ENCODE measurements at regions not wholly inside any gene's neighbourhood (a gene's known extent, or its start where the extent isn't known, plus 50 kb on each side); places are given as distances from the start of the nearest gene placed in this dataset.

DNA sequence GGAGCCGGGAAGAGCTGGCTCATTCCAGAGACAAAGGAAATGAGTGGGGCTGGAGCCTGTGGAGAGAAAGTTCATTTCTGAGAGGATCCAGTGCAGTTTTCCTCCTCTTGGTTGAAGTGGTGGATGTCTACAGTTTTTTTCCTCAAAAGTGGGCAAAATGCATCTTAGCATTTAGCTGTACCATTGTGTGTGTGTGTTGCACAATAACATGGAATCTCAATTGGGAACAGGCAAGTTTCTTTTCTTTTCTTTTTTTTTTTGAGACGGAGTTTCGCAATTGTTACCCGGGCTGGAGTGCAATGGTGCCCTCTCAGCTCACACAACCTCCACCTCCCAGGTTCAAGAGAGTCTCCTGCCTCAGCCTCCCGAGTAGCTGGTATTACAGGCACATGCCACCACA is 101.5 kb upstream of the UBE2E1 start:
- TF ChIP-seq CTCF (IDR thresholded peaks at IDR 0.05): no peak
- Histone ChIP-seq H3K27ac (no peak overlapping the region), H3K36me3 (no peaks in the 10 kb centered on the region), H3K27me3 (no peaks in the 10 kb centered on the region), H3K4me3 (no peak overlapping the region), H3K4me1 (no peaks in the 10 kb centered on the region), H3K9me3 (no peaks in the 10 kb centered on the region)
- ATAC-seq: no peak
- intact Hi-C loops (cut with DNase I): no loop called here
- peak in 1 of 4 donors; percentile 39 for DNase-seq

GRCh38 chr3:23706111-23706510 is 99.6 kb upstream of the UBE2E1 start:
- no peaks in the 10 kb centered on the region for H3K4me1 ChIP-seq
- H3K4me3 ChIP-seq: no peak overlapping the region
- no peaks in the 10 kb centered on the region for H3K36me3 ChIP-seq
- intact Hi-C loops (cut with DNase I): no loop called here
- ATAC-seq (no peak), DNase-seq (no peak)
- H3K27ac ChIP-seq: no peak overlapping the region
- TF ChIP-seq CTCF (IDR thresholded peaks at IDR 0.05): no peak
- no peaks in the 10 kb centered on the region for H3K27me3 ChIP-seq
- H3K9me3 ChIP-seq: no peaks in the 10 kb centered on the region

DNA sequence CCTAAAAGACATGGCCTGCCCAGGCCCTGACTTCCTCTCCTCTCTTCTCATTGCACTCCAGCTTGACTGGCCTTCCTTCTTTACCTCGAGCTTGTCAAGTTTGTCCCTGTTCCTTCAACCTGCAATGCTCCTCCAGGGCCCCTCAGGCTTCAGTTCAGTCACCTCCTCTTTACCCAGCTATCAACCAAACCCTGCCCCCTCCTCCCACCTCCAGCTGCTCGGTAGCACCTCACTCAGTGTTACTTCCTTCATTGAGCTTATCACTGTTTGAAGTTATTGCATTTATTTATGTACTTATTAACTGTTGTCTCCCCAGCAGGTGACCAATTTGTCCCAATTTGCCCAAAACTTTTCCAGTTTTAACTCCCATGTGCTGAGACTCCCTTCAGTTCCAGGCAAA is 95.8 kb upstream of the UBE2E1 start:
- Histone ChIP-seq H3K27ac (no peak overlapping the region), H3K4me3 (no peak overlapping the region), H3K27me3 (no peaks in the 10 kb centered on the region), H3K36me3 (no peaks in the 10 kb centered on the region), H3K9me3 (no peaks in the 10 kb centered on the region), H3K4me1 (peaks cover 0 to 4% of the 10 kb centered on the region in 2 donors)
- intact Hi-C loops (cut with DNase I): no loop called here
- ATAC-seq (no peak), DNase-seq (no peak)
- no peak for TF ChIP-seq CTCF (IDR thresholded peaks at IDR 0.05)

GRCh38 chr3:23710555-23710954 is 95.2 kb upstream of the UBE2E1 start:
- H3K27ac ChIP-seq: no peak overlapping the region
- ATAC-seq: peak; percentile 39
- H3K9me3 ChIP-seq: no peaks in the 10 kb centered on the region
- TF ChIP-seq CTCF (IDR thresholded peaks at IDR 0.05): no peak
- intact Hi-C loops (cut with DNase I): no loop called here
- DNase-seq: peak in 2 of 4 donors; percentile 84 to 91
- H3K27me3 ChIP-seq: no peaks in the 10 kb centered on the region
- no peak overlapping the region for H3K4me3 ChIP-seq
- peaks cover 0 to 4% of the 10 kb centered on the region in 2 donors for H3K4me1 ChIP-seq
- H3K36me3 ChIP-seq: no peaks in the 10 kb centered on the region

GRCh38 chr3:23711916-23712494 is 93.8 kb upstream of the UBE2E1 start:
- no peak overlapping the region for H3K4me3 ChIP-seq
- no peak for ATAC-seq
- intact Hi-C loops (cut with DNase I): no loop called here

More at GRCh38 chr3:23711916-23712494, 93.8 kb upstream of the UBE2E1 start:
- no peaks in the 10 kb centered on the region for H3K9me3 ChIP-seq
- H3K36me3 ChIP-seq: no peaks in the 10 kb centered on the region
- no peak for TF ChIP-seq CTCF (IDR thresholded peaks at IDR 0.05)
- peak overlapping the region in 1 of 2 donors; percentile 18 for H3K27ac ChIP-seq
- no peak for DNase-seq
- peaks cover 0 to 4% of the 10 kb centered on the region in 2 donors for H3K4me1 ChIP-seq
- H3K27me3 ChIP-seq: no peaks in the 10 kb centered on the region
